ENCODE measurements at regions not wholly inside any gene's neighbourhood (a gene's known extent, or its start where the extent isn't known, plus 50 kb on each side); places are given as distances from the start of the nearest gene placed in this dataset.

DNA sequence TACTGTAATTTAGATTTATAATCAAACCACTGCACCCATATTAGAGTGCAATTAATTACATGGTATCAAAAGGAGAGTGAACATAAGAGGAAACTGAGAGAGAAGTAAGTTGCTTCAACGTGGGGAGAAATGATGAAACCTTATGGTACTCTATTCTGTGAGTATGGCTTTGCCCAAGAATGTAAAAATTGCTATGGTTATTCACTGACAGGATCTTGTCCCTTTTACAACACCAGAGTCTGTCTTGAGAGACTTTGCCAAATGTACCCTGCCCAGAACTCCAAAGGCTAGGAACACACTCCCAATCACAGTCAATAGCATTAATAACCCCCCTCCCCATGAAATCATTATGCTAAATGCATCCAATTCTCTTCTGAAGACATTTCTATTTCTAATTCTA lies 974.8 kb upstream of the POU3F3 start:
- 5 to 7% methylated on average over 1 of the region's 1 CpG for WGBS, 2 experiments (ENCODE audit: low coverage in 1 of 2, low lambda C conversion rate in 2 of 2, missing lambda C conversion rate in 2 of 2)
- no peak for DNase-seq
- no peaks in the 10 kb centered on the region for H3K4me1 ChIP-seq (ENCODE audit: insufficient read depth)
- H4K20me1 ChIP-seq (ENCODE audit: insufficient read depth): no peaks in the 10 kb centered on the region
- no peaks in the 10 kb centered on the region for H3K9me3 ChIP-seq (ENCODE audit: low read depth)
- H3K9me2 ChIP-seq (ENCODE audit: insufficient read depth): no peaks in the 10 kb centered on the region
- H3K27me3 ChIP-seq (replicated peaks; ENCODE audit: insufficient read depth): no peaks in the 10 kb centered on the region
- no peak overlapping the region for H3K4me3 ChIP-seq
- no peaks in the 10 kb centered on the region for H3K79me2 ChIP-seq (ENCODE audit: insufficient read depth)
- no peaks in the 10 kb centered on the region for H3K36me3 ChIP-seq (ENCODE audit: low read depth)
- in situ Hi-C loops (cut with MboI): no loop called here
- TF ChIP-seq EZH2phosphoT487 (IDR thresholded peaks at IDR 0.05; ENCODE audit: insufficient read depth, low read depth) (no peak), EZH2 (IDR thresholded peaks at IDR 0.05; ENCODE audit: insufficient read depth, poor library complexity, severe bottlenecking) (no peak)
- no peaks in the 10 kb centered on the region for H3F3A ChIP-seq (ENCODE audit: insufficient read depth)
- no peak overlapping the region for H3K4me2 ChIP-seq (ENCODE audit: unreplicated experiment)
- no peak overlapping the region for H2AFZ ChIP-seq
- no peak overlapping the region for H3K9ac ChIP-seq
- no peak overlapping the region for H3K27ac ChIP-seq

DNA sequence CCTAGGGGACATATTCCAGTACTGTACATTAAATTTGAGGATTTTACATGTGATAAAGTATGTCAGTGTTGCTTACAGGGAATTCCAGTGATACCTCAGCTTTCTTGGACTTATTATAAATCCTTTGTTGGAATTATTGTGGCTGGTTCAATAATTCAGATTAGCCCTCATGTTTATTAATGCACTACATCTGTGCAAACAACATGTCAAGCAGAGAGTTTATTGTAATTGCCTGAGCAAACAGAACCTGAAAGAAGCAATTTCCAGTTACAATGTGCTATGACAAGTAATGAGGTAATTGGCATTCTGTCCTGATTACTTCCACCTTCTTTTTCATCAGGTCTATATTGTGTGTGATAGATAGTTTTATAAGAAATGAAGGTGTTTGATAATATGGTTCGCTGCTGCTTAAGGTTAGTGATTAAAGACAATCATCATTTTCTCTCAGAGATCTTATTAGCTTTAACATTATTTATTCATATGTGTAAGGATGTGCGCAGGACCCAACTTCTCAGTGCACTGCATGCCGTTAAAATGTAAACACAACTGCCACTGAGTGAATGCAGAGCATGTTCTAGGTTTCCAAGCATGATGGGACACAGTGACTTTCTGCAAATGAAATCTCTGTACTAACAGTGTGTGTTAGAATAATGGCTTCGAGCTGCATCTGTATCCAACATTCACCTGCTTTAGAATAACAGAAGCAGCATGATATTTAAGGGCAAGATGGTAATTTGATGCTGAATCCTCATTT lies 973.7 kb upstream of the POU3F3 start:
- no peak for DNase-seq
- H3K79me2 ChIP-seq (ENCODE audit: insufficient read depth): no peaks in the 10 kb centered on the region
- TF ChIP-seq EZH2phosphoT487 (IDR thresholded peaks at IDR 0.05; ENCODE audit: insufficient read depth, low read depth): no peak
- no peak for TF ChIP-seq EZH2 (IDR thresholded peaks at IDR 0.05; ENCODE audit: insufficient read depth, poor library complexity, severe bottlenecking)
- no peak overlapping the region for H2AFZ ChIP-seq
- H3K4me3 ChIP-seq: no peak overlapping the region
- H3K4me2 ChIP-seq (ENCODE audit: unreplicated experiment): no peak overlapping the region
- H3K9me2 ChIP-seq (ENCODE audit: insufficient read depth): no peaks in the 10 kb centered on the region
- in situ Hi-C loops (cut with MboI): no loop called here
- H3F3A ChIP-seq (ENCODE audit: insufficient read depth): no peaks in the 10 kb centered on the region
- H3K36me3 ChIP-seq (ENCODE audit: low read depth): no peaks in the 10 kb centered on the region
- WGBS, 2 experiments (ENCODE audit: low coverage in 1 of 2, low lambda C conversion rate in 2 of 2, missing lambda C conversion rate in 2 of 2): 21 to 22% methylated on average over 4 of the region's 4 CpGs
- no peaks in the 10 kb centered on the region for H3K4me1 ChIP-seq (ENCODE audit: insufficient read depth)
- no peaks in the 10 kb centered on the region for H3K9me3 ChIP-seq (ENCODE audit: low read depth)
- H3K9ac ChIP-seq: no peak overlapping the region
- no peaks in the 10 kb centered on the region for H3K27me3 ChIP-seq (replicated peaks; ENCODE audit: insufficient read depth)
- no peak overlapping the region for H3K27ac ChIP-seq
- no peaks in the 10 kb centered on the region for H4K20me1 ChIP-seq (ENCODE audit: insufficient read depth)

DNA sequence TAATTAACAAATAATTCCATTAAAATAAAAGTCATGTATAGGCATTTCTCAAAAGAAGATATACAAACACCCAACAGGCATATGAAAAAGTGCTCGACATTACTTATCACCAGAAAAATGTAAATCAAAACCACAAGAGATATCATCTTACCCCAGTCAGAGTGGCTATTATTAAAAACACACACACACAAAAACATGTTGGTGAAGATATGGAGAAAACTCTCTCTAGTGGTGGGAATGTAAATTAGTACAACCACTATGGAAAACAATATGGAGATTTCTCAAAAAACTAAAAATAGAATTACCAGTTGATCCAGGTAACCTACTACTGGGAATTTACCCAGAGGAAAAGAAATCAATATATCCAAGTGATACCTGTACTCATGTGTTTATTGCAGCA lies 966.3 kb upstream of the POU3F3 start:
- Histone ChIP-seq H3F3A (ENCODE audit: insufficient read depth) (no peaks in the 10 kb centered on the region), H3K27me3 (replicated peaks; ENCODE audit: insufficient read depth) (no peaks in the 10 kb centered on the region), H3K27ac (no peak overlapping the region), H3K4me2 (ENCODE audit: unreplicated experiment) (no peak overlapping the region), H3K9me2 (ENCODE audit: insufficient read depth) (no peaks in the 10 kb centered on the region), H3K4me3 (no peak overlapping the region), H3K9me3 (ENCODE audit: low read depth) (no peaks in the 10 kb centered on the region), H2AFZ (no peak overlapping the region), H3K4me1 (ENCODE audit: insufficient read depth) (no peaks in the 10 kb centered on the region), H4K20me1 (ENCODE audit: insufficient read depth) (no peaks in the 10 kb centered on the region), H3K9ac (no peak overlapping the region), H3K36me3 (ENCODE audit: low read depth) (no peaks in the 10 kb centered on the region), H3K79me2 (ENCODE audit: insufficient read depth) (no peaks in the 10 kb centered on the region)
- 0% methylated on average over 1 of the region's 1 CpG for WGBS, 2 experiments (ENCODE audit: low coverage in 1 of 2, low lambda C conversion rate in 2 of 2, missing lambda C conversion rate in 2 of 2)
- TF ChIP-seq EZH2 (IDR thresholded peaks at IDR 0.05; ENCODE audit: insufficient read depth, poor library complexity, severe bottlenecking) (no peak), EZH2phosphoT487 (IDR thresholded peaks at IDR 0.05; ENCODE audit: insufficient read depth, low read depth) (no peak)
- DNase-seq: no peak
- in situ Hi-C loops (cut with MboI): no loop called here

DNA sequence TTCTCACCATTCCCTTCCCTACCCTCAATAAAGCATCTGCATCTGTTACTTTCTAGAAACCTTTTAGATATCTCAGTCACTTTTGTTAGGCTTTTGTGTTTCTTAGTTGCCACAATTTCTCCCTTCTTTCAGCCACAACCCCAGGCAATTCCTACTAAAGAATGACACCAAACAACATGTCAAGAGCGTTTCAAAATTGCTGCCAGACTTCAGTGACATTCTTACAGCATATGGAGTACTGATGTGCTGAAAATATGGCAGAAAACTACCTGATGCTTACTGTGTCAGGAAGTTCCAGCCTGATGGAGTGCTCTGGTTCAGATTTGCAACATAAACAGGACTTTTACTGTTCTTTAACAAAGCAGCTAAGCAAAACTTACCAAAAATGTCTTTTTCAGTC lies 957.7 kb upstream of the POU3F3 start:
- Histone ChIP-seq H3K9ac (no peak overlapping the region), H3K9me2 (ENCODE audit: insufficient read depth) (no peaks in the 10 kb centered on the region), H3K27me3 (replicated peaks; ENCODE audit: insufficient read depth) (no peaks in the 10 kb centered on the region), H3K27ac (no peak overlapping the region), H3K4me3 (no peak overlapping the region), H3K4me2 (ENCODE audit: unreplicated experiment) (no peak overlapping the region), H3K79me2 (ENCODE audit: insufficient read depth) (no peaks in the 10 kb centered on the region), H3K4me1 (ENCODE audit: insufficient read depth) (no peaks in the 10 kb centered on the region), H2AFZ (no peak overlapping the region), H3K9me3 (ENCODE audit: low read depth) (no peaks in the 10 kb centered on the region), H4K20me1 (ENCODE audit: insufficient read depth) (no peaks in the 10 kb centered on the region), H3F3A (ENCODE audit: insufficient read depth) (no peaks in the 10 kb centered on the region), H3K36me3 (ENCODE audit: low read depth) (no peaks in the 10 kb centered on the region)
- no peak for DNase-seq
- WGBS, 2 experiments (ENCODE audit: low coverage in 1 of 2, low lambda C conversion rate in 2 of 2, missing lambda C conversion rate in 2 of 2): 0 to 3% methylated on average over 1 of the region's 1 CpG
- TF ChIP-seq EZH2phosphoT487 (IDR thresholded peaks at IDR 0.05; ENCODE audit: insufficient read depth, low read depth) (no peak), EZH2 (IDR thresholded peaks at IDR 0.05; ENCODE audit: insufficient read depth, poor library complexity, severe bottlenecking) (no peak)
- in situ Hi-C loops (cut with MboI): no loop called here

All from GM23248 (cell line).